OCI-LY7 (cell line): ENCODE measurements at regions not wholly inside any gene's neighbourhood (a gene's known extent, or its start where the extent isn't known, plus 50 kb on each side); places are given as distances from the start of the nearest gene placed in this dataset.

ENCODE experiments used
- BruUV-seq: library from RNA; stranded (reverse); fragments of 400-500 nt; replicated peaks from 2 replicates; lab custom pipeline; 2021; lab: Mats Ljungman, UMichigan
- CTCF ChIA-PET: fragments of 300-600 bp; sonication (Branson Sonifier 250); formaldehyde crosslinking; loops from one replicate; lab custom pipeline; 2022; ENCODE audit warnings: antibody characterized with exemption; ENCODE audit not compliant: unreplicated experiment; lab: Charles Lee
- POLR2A ChIA-PET: fragments of 300-600 bp; sonication (Branson Sonifier 250); formaldehyde crosslinking; loops from one replicate; lab custom pipeline; 2022; ENCODE audit warnings: antibody characterized with exemption; lab: Charles Lee
- DNase-seq: peaks from one replicate; pipeline ENCODE4 v3.0.0-alpha.2; 2015; ENCODE audit warnings: low spot score
- H2AFZ ChIP-seq: fragments of 200-600 bp; sonication (generic), shearing (Covaris generic); 2 replicates; pipeline ENCODE4 v1.6.1; 2014; ENCODE audit warnings: mild to moderate bottlenecking, antibody characterized with exemption, low read length, moderate library complexity
- H3K27ac ChIP-seq: fragments of 200-600 bp; sonication (generic); 2 replicates; pipeline ENCODE4 v1.5.1; 2014; ENCODE audit warnings: mixed run types, low read depth, mild to moderate bottlenecking, moderate library complexity, low read length, inconsistent platforms; ENCODE audit not compliant: poor library complexity, severe bottlenecking
- H3K36me3 ChIP-seq: fragments of 200-600 bp; sonication (generic); 2 replicates; pipeline ENCODE4 v1.6.1; 2014; ENCODE audit warnings: mild to moderate bottlenecking, antibody characterized with exemption, low read length, moderate library complexity, mixed read lengths; ENCODE audit not compliant: insufficient read depth
- H3K4me1 ChIP-seq: fragments of 200-600 bp; sonication (generic); 2 replicates; pipeline ENCODE4 v1.5.1; 2014; ENCODE audit warnings: mild to moderate bottlenecking, low read length; ENCODE audit not compliant: insufficient read depth, poor library complexity, severe bottlenecking
- H3K4me2 ChIP-seq: fragments of 200-600 bp; sonication (generic); 2 replicates; pipeline ENCODE4 v1.6.1; 2014; ENCODE audit warnings: mild to moderate bottlenecking, low read length
- H3K4me3 ChIP-seq: fragments of 200-600 bp; sonication (generic); 2 replicates; pipeline ENCODE4 v1.5.1; 2014; ENCODE audit warnings: mild to moderate bottlenecking, low read depth, low read length; ENCODE audit not compliant: poor library complexity, severe bottlenecking
- H3K79me2 ChIP-seq: fragments of 200-600 bp; sonication (generic); 2 replicates; pipeline ENCODE4 v1.6.1; 2016; ENCODE audit warnings: low read depth, mild to moderate bottlenecking, low read length, moderate library complexity, mixed read lengths; ENCODE audit not compliant: insufficient read depth
- H3K9me2 ChIP-seq: fragments of 200-600 bp; sonication (generic); 2 replicates; pipeline ENCODE4 v1.6.1; 2016; ENCODE audit warnings: mild to moderate bottlenecking, low read length, mixed read lengths; ENCODE audit not compliant: insufficient read depth
- H3K9me3 ChIP-seq: fragments of 200-600 bp; sonication (generic); 2 replicates; pipeline ENCODE4 v1.6.1; 2014; ENCODE audit warnings: mild to moderate bottlenecking, mixed run types, low read length, mixed read lengths
- H4K20me1 ChIP-seq: fragments of 200-600 bp; sonication (generic); 2 replicates; pipeline ENCODE4 v1.6.1; 2014; ENCODE audit warnings: mild to moderate bottlenecking, antibody characterized with exemption, low read length, moderate library complexity, mixed read lengths; ENCODE audit not compliant: insufficient read depth
- EZH2phosphoT487 ChIP-seq: fragments of 200-600 bp; sonication (generic); IDR thresholded peaks from 2 replicates; pipeline ENCODE4 v1.6.1; 2018; ENCODE audit warnings: low read depth, borderline replicate concordance, mild to moderate bottlenecking, mixed run types, antibody characterized with exemption, low read length, moderate library complexity, mixed read lengths
- intact Hi-C: fragments of 100-400 bp; cut with micrococcal nuclease; formaldehyde crosslinking; loops from one replicate; pipeline ENCODE4 v1.10.0; 2022; ENCODE audit not compliant: unreplicated experiment
- TF ChIP-seq, protein P1 (sequence below): fragments of 200-600 bp; sonication (generic); conservative IDR thresholded peaks from 2 replicates; pipeline ENCODE4 v1.5.1; 2014; ENCODE audit warnings: mild to moderate bottlenecking, antibody characterized with exemption, low read length, moderate library complexity, mixed read lengths

DNA sequence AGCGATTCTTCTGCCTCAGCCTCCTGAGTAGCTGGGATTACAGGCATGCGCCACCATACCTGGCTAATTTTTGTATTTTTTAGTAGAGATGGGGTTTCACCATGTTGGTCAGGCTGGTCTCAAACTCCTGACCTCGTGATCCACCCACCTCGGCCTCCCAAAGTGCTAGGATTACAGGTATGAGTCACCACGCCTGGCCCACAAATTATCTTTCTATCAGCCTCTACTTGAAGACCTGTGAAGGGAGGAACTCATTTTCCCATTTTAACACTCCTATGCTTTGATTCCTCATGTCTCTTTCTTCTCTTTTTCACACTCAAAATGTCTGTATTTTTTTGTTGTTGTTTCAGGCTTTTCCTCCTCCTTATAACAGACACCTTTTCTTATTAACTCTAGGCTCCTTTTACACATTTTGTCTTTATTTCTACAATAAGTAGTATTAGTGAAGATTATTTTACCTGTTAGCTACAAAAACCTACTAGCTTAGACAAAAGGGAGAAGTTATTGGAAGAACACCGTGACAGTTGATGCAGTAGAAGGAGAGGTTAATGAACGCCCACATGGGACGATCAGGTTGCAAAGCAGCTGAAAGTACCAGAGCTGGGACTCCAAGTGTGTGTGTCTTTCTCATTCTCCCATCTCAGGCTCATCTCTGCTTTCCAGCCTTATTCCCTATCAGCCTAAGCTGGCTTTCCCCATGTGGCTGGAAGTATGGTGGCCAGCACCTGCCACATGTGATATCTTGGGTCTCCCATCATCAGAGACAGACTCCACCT, 97.6 kb upstream of the AGAP1 start:
- ChIA-PET POLR2A (interaction anchor here (0.6 kb wide), 1 partner anchor 103 kb away, joined by 3 read pairs; no protein-coding TSS in a partner anchor), CTCF (no interaction called here)
- intact Hi-C loops = no loop called here
- TF ChIP-seq EZH2phosphoT487 = no peak
- TF ChIP-seq, protein P1, sequence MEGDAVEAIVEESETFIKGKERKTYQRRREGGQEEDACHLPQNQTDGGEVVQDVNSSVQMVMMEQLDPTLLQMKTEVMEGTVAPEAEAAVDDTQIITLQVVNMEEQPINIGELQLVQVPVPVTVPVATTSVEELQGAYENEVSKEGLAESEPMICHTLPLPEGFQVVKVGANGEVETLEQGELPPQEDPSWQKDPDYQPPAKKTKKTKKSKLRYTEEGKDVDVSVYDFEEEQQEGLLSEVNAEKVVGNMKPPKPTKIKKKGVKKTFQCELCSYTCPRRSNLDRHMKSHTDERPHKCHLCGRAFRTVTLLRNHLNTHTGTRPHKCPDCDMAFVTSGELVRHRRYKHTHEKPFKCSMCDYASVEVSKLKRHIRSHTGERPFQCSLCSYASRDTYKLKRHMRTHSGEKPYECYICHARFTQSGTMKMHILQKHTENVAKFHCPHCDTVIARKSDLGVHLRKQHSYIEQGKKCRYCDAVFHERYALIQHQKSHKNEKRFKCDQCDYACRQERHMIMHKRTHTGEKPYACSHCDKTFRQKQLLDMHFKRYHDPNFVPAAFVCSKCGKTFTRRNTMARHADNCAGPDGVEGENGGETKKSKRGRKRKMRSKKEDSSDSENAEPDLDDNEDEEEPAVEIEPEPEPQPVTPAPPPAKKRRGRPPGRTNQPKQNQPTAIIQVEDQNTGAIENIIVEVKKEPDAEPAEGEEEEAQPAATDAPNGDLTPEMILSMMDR = no peak
- DNase-seq = no peak
- Histone ChIP-seq H3K79me2 (no peaks in the 10 kb centered on the region), H3K27ac (no peak overlapping the region), H3K4me1 (no peaks in the 10 kb centered on the region), H2AFZ (no peak overlapping the region), H4K20me1 (no peaks in the 10 kb centered on the region), H3K4me2 (no peak overlapping the region), H3K36me3 (no peaks in the 10 kb centered on the region), H3K4me3 (no peak overlapping the region), H3K9me2 (no peaks in the 10 kb centered on the region), H3K9me3 (no peaks in the 10 kb centered on the region)
- no TSS peak for BruUV-seq

DNA sequence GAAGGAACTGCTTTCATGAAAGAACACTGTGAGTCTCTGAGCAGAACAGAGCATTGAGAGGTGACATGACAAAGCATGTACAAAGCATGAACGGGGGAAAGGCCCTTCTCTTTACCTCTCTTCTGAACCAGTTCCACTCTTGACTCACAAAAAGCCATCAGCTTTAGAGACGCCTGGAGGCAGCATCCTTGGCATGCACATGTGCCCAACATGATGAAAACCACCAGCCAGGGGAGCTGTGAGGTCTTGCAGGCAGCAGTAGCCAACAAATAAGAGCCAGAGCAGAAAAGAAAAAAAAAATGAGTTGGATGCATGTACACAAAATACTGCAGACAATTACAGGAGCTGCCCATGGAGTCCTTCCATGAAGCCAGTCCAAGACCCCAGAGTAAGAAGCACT, 95.5 kb upstream of the AGAP1 start:
- Histone ChIP-seq H3K79me2 (no peaks in the 10 kb centered on the region), H3K9me3 (no peaks in the 10 kb centered on the region), H3K36me3 (no peaks in the 10 kb centered on the region), H3K9me2 (no peaks in the 10 kb centered on the region), H4K20me1 (no peaks in the 10 kb centered on the region), H3K4me2 (no peak overlapping the region), H3K27ac (no peak overlapping the region), H2AFZ (no peak overlapping the region), H3K4me3 (no peak overlapping the region), H3K4me1 (no peaks in the 10 kb centered on the region)
- intact Hi-C loops = no loop called here
- DNase-seq = no peak
- POLR2A ChIA-PET = interaction anchor here (0.7 kb wide), 1 partner anchor 617 kb away, joined by 5 read pairs; no protein-coding TSS in a partner anchor
- BruUV-seq = no TSS peak
- TF ChIP-seq, protein P1 = no peak
- no peak for TF ChIP-seq EZH2phosphoT487
- CTCF ChIA-PET = no interaction called here

DNA sequence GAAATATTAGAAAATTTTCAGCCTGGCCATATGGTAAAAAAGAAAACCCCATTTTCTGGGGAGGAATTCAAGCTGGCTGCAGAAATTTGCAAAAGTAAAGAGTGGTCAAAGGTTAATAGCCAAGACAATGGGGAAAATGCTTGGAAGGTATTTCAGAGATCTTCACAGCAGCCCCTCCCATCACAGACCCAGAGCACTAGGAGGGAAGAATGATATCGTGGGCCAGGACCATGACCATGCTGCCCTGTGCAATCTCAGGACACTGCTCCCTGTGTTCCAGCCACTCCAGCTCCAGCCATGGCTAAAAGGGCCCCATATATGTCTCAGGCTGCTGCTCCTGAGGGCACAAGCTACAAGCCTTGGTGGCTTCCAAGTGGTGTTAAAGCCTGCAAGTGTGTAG, 93.9 kb upstream of the AGAP1 start:
- CTCF ChIA-PET = no interaction called here
- no peaks in the 10 kb centered on the region for H3K9me2 ChIP-seq
- no peak overlapping the region for H3K4me2 ChIP-seq
- DNase-seq = no peak
- H3K4me3 ChIP-seq = no peak overlapping the region
- no peaks in the 10 kb centered on the region for H3K36me3 ChIP-seq
- no peak for TF ChIP-seq EZH2phosphoT487
- TF ChIP-seq, protein P1 = no peak
- no peak overlapping the region for H3K27ac ChIP-seq
- no peaks in the 10 kb centered on the region for H3K4me1 ChIP-seq
- BruUV-seq = no TSS peak
- intact Hi-C loops = no loop called here
- H4K20me1 ChIP-seq = no peaks in the 10 kb centered on the region
- no peaks in the 10 kb centered on the region for H3K79me2 ChIP-seq
- POLR2A ChIA-PET = no interaction called here
- H2AFZ ChIP-seq = no peak overlapping the region
- no peaks in the 10 kb centered on the region for H3K9me3 ChIP-seq
